ENCODE measurements at regions not wholly inside any gene's neighbourhood (a gene's known extent, or its start where the extent isn't known, plus 50 kb on each side); places are given as distances from the start of the nearest gene placed in this dataset.
"Not testable (repeated sequence)": the region's sequence is repeated elsewhere in the genome, so short reads cannot be mapped to it uniquely, and the experiment has no call there.

DNA sequence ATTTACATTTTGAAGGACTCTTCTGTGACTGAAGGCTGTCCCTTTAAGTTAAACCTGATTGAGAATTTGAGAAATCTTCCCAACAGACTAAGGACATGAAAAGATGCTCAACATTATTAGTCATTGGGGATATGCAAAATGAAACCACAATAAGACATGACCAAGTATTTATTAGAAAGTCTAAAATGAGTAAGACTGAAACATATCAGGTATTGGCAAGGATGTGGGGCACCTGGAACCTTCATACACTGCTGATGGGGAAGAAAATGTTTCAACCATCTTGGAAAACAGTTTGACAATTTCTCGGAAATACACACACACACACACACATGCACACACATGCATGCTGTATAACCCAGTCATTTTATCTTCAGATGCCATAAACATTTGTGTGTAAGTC lies 132.1 kb upstream of the CDK6 start:
- DNase-seq = no peak

DNA sequence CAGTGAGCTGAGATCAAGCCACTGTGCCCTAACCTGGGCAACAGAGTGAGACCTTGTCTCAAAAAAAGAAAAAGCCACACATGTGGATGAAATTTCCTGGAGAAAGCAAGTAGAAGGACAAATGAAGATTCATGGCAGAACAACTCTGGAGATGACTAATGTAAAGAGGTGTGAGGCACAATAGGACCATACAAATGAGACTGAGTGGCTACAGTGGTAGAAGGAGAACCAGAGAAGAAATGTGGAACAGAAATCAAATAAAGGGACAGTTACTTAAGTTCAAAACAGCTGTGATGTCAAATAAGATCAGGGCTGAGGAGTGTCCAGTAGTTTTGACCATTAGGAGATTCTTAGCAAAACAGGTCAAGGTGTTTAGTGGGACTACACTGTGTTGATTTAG lies 130.9 kb upstream of the CDK6 start:
- no peak for DNase-seq

DNA sequence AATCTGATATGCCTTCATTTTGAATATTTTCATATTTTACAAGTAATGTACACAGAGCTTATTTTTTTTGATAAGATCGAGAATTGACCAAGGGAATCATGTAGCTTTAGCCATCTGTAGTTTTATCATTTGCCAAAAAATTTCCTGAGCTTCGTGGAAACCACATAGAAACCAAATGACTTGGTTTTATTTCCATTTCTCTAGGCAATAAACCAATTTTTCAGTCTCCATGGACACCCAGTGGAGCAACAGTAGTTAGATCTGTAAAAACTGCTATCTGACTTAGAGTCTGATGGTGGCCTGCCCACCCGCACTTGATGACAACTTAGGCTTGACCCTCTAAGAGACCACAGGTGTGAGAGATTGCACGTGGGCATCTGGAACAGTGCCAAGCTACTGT lies 127.8 kb upstream of the CDK6 start:
- no peak for DNase-seq

- DNase-seq = no peak
Measured at GRCh38 chr7:92963566-92963965, 127.2 kb upstream of the CDK6 start.

GRCh38 chr7:92961961-92962360 lies 125.6 kb upstream of the CDK6 start:
- DNase-seq = no peak

- no peak for DNase-seq
Measured at GRCh38 chr7:92956575-92956974, 120.2 kb upstream of the CDK6 start.

DNA sequence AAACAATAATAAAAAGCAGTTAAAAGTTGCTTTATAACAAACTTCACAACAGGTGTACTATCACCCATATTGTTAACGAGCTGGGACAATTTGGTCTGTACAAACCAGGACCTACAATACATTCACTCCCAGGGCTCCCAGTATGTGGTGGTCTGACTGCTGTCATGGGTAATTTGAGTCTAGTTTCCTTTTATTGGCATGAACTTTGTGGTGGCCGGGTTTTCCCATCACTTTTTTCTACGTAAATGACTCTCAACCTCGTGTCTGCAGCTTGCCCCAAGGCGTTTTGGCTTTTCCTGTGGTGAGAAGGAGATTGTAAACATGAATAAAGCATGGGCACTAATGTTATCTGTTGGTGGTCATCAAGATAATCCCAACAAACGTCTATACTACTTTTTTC lies 118.7 kb upstream of the CDK6 start:
- DNase-seq = no peak

GRCh38 chr7:92953657-92954056 lies 117.3 kb upstream of the CDK6 start:
- DNase-seq = no peak

- no peak for DNase-seq
Measured at GRCh38 chr7:92949748-92950147, 113.4 kb upstream of the CDK6 start.

DNA sequence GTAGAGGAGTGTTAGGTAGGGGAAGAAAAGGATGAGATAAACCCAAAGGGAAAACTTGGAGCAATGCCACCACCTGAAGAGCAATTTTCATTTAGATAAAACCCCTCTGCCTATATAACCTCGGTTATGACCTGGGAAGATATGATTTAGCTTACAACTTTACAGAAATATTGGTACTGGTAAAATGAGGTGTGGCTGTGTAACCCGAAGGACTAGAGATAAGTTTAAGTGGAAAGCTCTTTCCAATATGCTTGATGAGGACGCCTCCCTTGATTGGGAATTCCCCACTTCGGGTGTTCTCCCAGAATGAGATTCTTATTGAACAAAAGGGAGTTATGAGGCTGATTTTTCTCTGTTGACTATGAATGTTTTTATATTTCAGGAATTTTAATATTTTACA lies 109.5 kb upstream of the CDK6 start:
- no peak for DNase-seq

DNA sequence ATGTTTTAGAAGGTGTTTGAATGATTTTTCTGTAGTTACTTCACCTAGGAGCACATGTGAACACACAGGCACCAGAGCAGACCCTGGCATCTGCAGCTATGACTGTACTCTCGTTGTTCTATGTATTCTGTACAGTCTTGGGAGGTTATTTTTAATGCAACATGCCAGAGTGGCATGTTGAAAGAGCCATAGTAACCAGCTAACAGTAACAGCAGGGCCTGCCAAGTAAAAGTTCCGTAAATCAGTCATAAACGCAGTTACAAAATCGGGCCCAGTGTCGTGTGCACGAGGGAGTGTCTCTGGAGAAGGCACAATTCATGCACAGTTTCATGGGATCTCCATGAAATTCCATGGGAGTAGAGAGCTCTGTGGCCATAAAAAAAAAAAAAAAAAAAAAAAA lies 108.3 kb upstream of the CDK6 start:
- no peak for DNase-seq

DNA sequence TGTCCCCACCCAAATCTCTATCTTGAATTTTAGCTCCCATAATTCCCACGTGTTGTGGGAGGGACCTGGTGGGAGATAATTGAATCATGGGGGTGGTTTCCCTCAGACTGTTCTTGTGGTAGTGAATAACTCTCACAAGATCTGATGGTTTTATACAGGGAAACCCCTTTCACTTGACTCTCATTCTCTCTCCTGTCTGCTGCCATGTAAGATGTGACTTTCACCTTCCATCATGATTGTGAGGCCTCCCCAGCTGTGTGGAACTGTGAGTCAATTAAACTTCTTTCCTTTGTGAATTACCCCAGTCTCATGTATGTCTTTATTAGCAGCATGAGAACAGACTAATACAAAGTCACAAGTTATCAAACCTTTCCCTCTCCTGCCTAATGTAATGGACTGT lies 106.3 kb upstream of the CDK6 start:
- DNase-seq = not testable (repeated sequence)

- DNase-seq = no peak
Measured at GRCh38 chr7:92939666-92940360, 103.4 kb upstream of the CDK6 start.

GRCh38 chr7:92934096-92934495 lies 97.7 kb upstream of the CDK6 start:
- no peak for DNase-seq

DNA sequence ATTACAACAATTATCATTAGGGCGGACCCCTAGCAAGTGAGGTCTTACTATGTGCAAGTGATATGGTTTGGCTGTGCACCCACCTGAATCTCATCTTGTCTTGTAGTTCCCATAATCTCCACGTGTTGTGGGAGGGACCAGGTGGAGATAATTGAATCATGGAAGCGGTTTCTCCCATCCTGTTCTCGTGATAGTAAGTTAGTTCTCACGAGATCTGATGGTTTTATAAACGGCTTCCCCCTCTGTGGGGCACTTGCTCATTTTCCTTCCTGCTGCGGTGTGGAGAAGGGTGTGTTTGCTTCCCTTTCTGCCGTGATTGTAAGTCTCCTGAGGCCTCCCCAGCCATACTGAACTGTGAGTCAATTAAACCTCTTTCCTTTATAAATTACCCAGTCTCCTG lies 96.1 kb upstream of the CDK6 start:
- no peak for DNase-seq

- DNase-seq = no peak
Measured at GRCh38 chr7:92930404-92930803, 94.0 kb upstream of the CDK6 start.

- DNase-seq = no peak
Measured at GRCh38 chr7:92926697-92927044, 90.3 kb upstream of the CDK6 start.

DNA sequence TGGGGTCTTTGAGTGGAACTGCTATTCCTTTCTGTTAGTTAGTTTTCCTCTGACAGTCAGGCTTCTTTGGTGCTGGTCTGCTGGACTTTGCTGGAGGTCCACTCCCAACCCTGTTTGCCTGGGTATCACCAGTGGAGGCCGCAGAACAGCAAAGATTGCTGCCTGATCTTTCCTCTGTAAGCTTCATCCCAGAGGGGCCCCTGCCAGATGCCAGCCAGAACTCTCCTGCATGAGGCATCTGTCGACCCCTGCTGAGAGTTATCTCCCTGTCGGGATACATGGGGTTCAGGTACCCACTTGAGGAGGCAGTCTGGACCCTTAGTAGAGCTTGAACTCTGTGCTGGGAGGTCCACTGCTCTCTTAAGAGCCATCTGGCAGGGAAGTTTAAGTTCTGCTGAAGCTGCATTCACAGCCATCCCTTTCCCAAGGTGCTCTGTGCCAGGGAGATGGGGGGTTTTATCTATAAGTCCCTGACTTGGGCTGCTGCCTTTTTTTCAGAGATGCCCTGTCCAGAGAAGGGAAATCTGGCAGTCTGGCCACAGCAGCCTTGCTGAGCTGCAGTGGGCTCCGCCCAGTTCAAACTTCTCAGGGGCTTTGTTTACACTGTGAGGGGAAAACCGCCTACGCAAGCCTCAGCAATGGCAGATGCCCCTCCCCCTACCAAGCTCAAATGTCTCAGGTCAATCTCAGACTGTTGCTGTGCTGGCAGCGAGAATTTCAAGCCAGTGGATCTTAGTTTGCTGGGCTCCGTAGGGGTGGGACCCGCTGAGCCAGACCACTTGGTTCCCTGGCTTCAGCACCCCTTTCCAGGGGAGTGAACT lies 89.7 kb upstream of the CDK6 start:
- DNase-seq = no peak

DNA sequence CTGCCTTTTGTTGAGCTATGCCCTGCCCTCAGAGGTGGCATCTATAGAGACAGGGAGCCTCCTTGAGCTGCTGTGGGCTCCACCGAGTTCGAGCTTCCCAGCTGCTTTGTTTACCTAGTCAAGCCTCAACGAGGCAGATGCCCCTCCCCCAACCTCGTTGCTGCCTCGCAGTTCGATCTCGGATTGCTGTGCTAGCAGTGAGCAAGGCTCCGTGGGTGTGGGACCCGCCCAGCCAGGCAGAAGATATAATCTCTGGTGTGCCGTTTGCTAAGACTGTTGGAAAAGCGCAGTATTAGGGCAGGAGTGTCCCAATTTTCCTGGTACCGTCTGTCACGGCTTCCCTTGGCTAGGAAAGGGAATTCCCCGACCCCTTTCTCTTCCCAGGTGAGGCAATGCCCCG lies 88.4 kb upstream of the CDK6 start:
- no peak for DNase-seq

DNA sequence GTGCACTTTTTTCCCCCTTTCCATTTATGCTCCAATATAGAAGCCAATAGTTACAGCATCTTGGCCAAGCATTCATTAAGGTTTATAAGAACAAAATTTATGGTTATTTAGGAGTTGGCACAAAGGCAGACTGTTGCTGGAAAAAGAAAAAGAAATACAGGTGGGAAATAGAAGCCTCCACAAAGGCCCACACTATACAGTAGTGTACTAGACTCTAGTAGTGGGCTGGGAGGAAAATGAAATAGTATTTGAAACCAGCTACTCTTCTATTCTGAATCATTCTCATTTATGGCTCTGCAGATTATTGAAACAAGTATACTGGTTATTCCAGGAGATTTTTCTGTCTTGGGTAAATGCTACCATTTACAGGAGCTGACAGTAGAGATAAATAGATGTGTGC lies 80.9 kb upstream of the CDK6 start:
- DNase-seq = no peak

GRCh38 chr7:92916770-92917224 lies 80.4 kb upstream of the CDK6 start:
- no peak for DNase-seq

- DNase-seq = no peak
Measured at GRCh38 chr7:92915348-92915747, 79.0 kb upstream of the CDK6 start.

DNA sequence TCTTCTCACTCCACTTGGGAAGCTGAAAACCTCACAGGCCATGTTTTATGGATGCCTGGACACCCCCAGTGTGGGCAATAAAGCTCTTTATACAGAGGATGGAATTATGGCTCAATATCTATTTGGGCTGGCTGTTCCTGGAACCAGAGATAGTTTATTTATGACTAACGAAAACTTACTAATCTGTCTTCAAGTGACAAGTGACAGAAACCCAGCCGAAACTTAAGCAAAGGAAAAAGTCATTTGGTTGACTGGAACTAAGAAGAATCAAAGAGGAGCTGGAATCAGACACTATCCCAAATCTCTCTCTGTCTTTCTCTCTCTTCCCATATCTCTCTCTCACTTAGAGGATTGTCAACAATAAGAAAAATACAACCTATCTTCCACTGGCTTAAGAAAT lies 78.3 kb upstream of the CDK6 start:
- DNase-seq = no peak

GRCh38 chr7:92913849-92914248 lies 77.5 kb upstream of the CDK6 start:
- DNase-seq = no peak

GRCh38 chr7:92910976-92911375 lies 74.6 kb upstream of the CDK6 start:
- no peak for DNase-seq

Measured in stimulated activated naive CD4-positive, alpha-beta T cell (primary cell).